DND-41 (cell line): ENCODE measurements at regions not wholly inside any gene's neighbourhood (a gene's known extent, or its start where the extent isn't known, plus 50 kb on each side); places are given as distances from the start of the nearest gene placed in this dataset.

Source experiments
- CTCF ChIP-seq: IDR thresholded peaks from 2 replicates; pipeline ENCODE4 v1.5.1; 2012; ENCODE audit warnings: borderline replicate concordance, low read length, moderate library complexity, mild to moderate bottlenecking; ENCODE audit not compliant: poor library complexity, severe bottlenecking; ENCODE audit errors: extremely low read depth
- EZH2 ChIP-seq: IDR thresholded peaks from 3 replicates; pipeline ENCODE4 v1.6.1; 2012; ENCODE audit warnings: borderline replicate concordance, low read depth, mild to moderate bottlenecking, moderate library complexity, low read length, inconsistent platforms; ENCODE audit not compliant: severe bottlenecking

GRCh38 chr6:27836783-27837624 is 75.2 kb downstream of the OR2B2 start:
- TF ChIP-seq CTCF (no peak), EZH2 (no peak)
